HepG2 (cell line): ENCODE measurements at regions not wholly inside any gene's neighbourhood (a gene's known extent, or its start where the extent isn't known, plus 50 kb on each side); places are given as distances from the start of the nearest gene placed in this dataset.

Experiments used
- ATAC-seq: fragments of 200-7000 bp; cut with Tn5 transposase; 3 replicates; pipeline ENCODE4 v1.9.1; 2020; ENCODE audit warnings: mild to moderate bottlenecking, moderate library complexity
- BruUV-seq: library from RNA; stranded (reverse); fragments of 400-500 nt; replicated peaks from 2 replicates; lab custom pipeline; 2021; lab: Mats Ljungman, UMichigan
- CTCF ChIA-PET: fragments of 300-600 bp; formaldehyde crosslinking; extraction: SDS; loops from one replicate; lab custom pipeline; 2021; ENCODE audit warnings: low total read pairs, inconsistent platforms, low intra/inter-chr PET ratio; lab: Yijun Ruan, JAX
- POLR2A ChIA-PET: fragments of 350-600 bp; sonication (Branson Sonifier 250); formaldehyde crosslinking; loops from one replicate; lab custom pipeline; 2020; ENCODE audit warnings: antibody characterized with exemption, inconsistent platforms; lab: Yijun Ruan, JAX
- DNase-seq: peaks from one replicate; pipeline ENCODE4 v3.0.0-alpha.2; 2015; ENCODE audit warnings: low spot score
- FAIRE-seq: peaks from 3 replicates; lab custom pipeline; 2011; peaks lifted over from hg19 to GRCh38; lab: Jason Lieb, UNC
- H2AFZ ChIP-seq: one replicate; pipeline ENCODE4 v1.6.1; 2011; ENCODE audit warnings: low read length, inconsistent platforms
- H3K27ac ChIP-seq: fragments of 300-600 bp; 3 replicates; pipeline ENCODE4 v1.8.0; 2011; ENCODE audit warnings: mixed run types, mild to moderate bottlenecking, mixed read lengths, low read length, inconsistent platforms; ENCODE audit not compliant: insufficient read depth; ENCODE audit errors: extremely low read length
- H3K27me3 ChIP-seq, 2 experiments: fragments of 200-600 bp in 1 of 2; 2 replicates in 1 of 2; 3 replicates in 1 of 2; pipeline versions ENCODE4 v1.6.0 to v1.8.0; 2011; ENCODE audit warnings: low read length in 2 of 2, mild to moderate bottlenecking in 2 of 2, moderate library complexity in 2 of 2, inconsistent platforms in 1 of 2; ENCODE audit not compliant: insufficient read depth in 2 of 2, control insufficient read depth in 1 of 2
- H3K36me3 ChIP-seq, 2 experiments: fragments of 200-600 bp in 1 of 2; replicated peaks in 1 of 2; 2 replicates in 1 of 2; 3 replicates in 1 of 2; pipeline versions ENCODE4 v1.5.1 to v1.8.0; 2011; ENCODE audit warnings: low read length in 2 of 2, inconsistent platforms in 1 of 2; ENCODE audit not compliant: insufficient read depth in 2 of 2, control insufficient read depth in 1 of 2
- H3K4me1 ChIP-seq: 2 replicates; pipeline ENCODE4 v1.5.1; 2012; ENCODE audit warnings: low read length, inconsistent platforms; ENCODE audit not compliant: insufficient read depth
- H3K4me2 ChIP-seq: 2 replicates; pipeline ENCODE4 v1.6.0; 2011; ENCODE audit warnings: low read depth, low read length, inconsistent platforms
- H3K4me3 ChIP-seq, 3 experiments: fragments of 200-600 bp in 1 of 3; sonication (generic), shearing (Covaris generic) in 1 of 3; replicated peaks in 1 of 3; 2 replicates each; pipeline ENCODE4 v1.5.1; 2011 to 2016; ENCODE audit warnings: low read length in 3 of 3, inconsistent platforms in 2 of 3, low read depth in 2 of 3, mild to moderate bottlenecking in 2 of 3, control low read depth in 1 of 3, mixed read lengths in 1 of 3; ENCODE audit not compliant: insufficient read depth in 1 of 3
- H3K79me2 ChIP-seq: one replicate; pipeline ENCODE4 v1.6.1; 2011; ENCODE audit warnings: low read length, inconsistent platforms; ENCODE audit not compliant: insufficient read depth
- H3K9ac ChIP-seq: 2 replicates; pipeline ENCODE4 v1.6.0; 2011; ENCODE audit warnings: mild to moderate bottlenecking, low read depth, low read length, inconsistent platforms; ENCODE audit not compliant: insufficient read depth
- H3K9me3 ChIP-seq: 2 replicates; pipeline ENCODE4 v1.5.1; 2012; ENCODE audit warnings: mild to moderate bottlenecking, low read length
- H4K20me1 ChIP-seq: 2 replicates; pipeline ENCODE4 v1.6.0; 2011; ENCODE audit warnings: inconsistent platforms, mild to moderate bottlenecking, low read length, moderate library complexity; ENCODE audit not compliant: insufficient read depth
- ATF1 ChIP-seq: IDR thresholded peaks from 2 replicates; pipeline ENCODE4 v1.6.1; 2016; ENCODE audit warnings: mild to moderate bottlenecking, control low read depth
- ETV5 ChIP-seq: IDR thresholded peaks from 2 replicates; pipeline ENCODE4 v1.6.1; 2018; ENCODE audit warnings: missing biosample characterization, missing genetic modification reagents, inconsistent platforms, borderline replicate concordance
- HNF4A ChIP-seq: sonication (generic); formaldehyde crosslinking; IDR thresholded peaks from 2 replicates; pipeline ENCODE4 v1.4.0; 2020; ENCODE audit warnings: missing genetic modification reagents
- HOXA9 ChIP-seq: sonication (generic); formaldehyde crosslinking; IDR thresholded peaks from 2 replicates; pipeline ENCODE4 v1.8.1; 2022; ENCODE audit warnings: missing genetic modification reagents, mild to moderate bottlenecking, moderate library complexity, borderline replicate concordance
- MAFF ChIP-seq: IDR thresholded peaks from 2 replicates; pipeline ENCODE4 v1.6.1; 2011; ENCODE audit warnings: low read depth, low read length, improper control_type of control experiment
- MAFK ChIP-seq, 2 experiments: IDR thresholded peaks in 1 of 2; conservative IDR thresholded peaks in 1 of 2; 2 replicates each; pipeline ENCODE4 v1.6.1; 2011; ENCODE audit warnings: improper control_type of control experiment in 2 of 2, low read length in 2 of 2
- NFATC3 ChIP-seq: sonication (generic); formaldehyde crosslinking; IDR thresholded peaks from 2 replicates; pipeline ENCODE4 v1.5.1; 2020; ENCODE audit warnings: mild to moderate bottlenecking, missing genetic modification reagents
- NFE2L2 ChIP-seq: fragments of 150-350 bp; IDR thresholded peaks from 2 replicates; pipeline ENCODE4 v1.6.1; 2014; ENCODE audit warnings: low read length
- SYNCRIP ChIP-seq: fragments of 200-400 bp; formaldehyde crosslinking; IDR thresholded peaks from 2 replicates; pipeline ENCODE4 v1.6.1; 2018; ENCODE audit warnings: mild to moderate bottlenecking, low read depth, low read length; ENCODE audit not compliant: insufficient read depth
- ZMAT3 ChIP-seq: sonication (generic); formaldehyde crosslinking; conservative IDR thresholded peaks from 2 replicates; pipeline ENCODE4 v1.7.0; 2021; ENCODE audit warnings: missing genetic modification reagents
- ZNF790 ChIP-seq: sonication (generic); formaldehyde crosslinking; IDR thresholded peaks from 2 replicates; pipeline ENCODE4 v1.8.0; 2022; ENCODE audit warnings: missing genetic modification reagents, mild to moderate bottlenecking, borderline replicate concordance
- WGBS: methylation state at CpG from one replicate; pipeline ENCODE4 v1.1.6; 2017; ENCODE audit warnings: low lambda C conversion rate; 5-methylcytosine and 5-hydroxymethylcytosine counted together
- in situ Hi-C: cut with HindIII; loops from 2 replicates; pipeline ENCODE4 v1.10.0; 2017; ENCODE audit warnings: low pct_unique_long_range_greater_than_20kb; ENCODE audit not compliant: extremely low pct_ligation_motif_present
- intact Hi-C: fragments of 100-400 bp; cut with micrococcal nuclease; formaldehyde crosslinking; loops from one replicate; pipeline ENCODE4 v1.10.0; 2022; ENCODE audit not compliant: unreplicated experiment
- TF ChIP-seq, protein P1 (sequence below): IDR thresholded peaks from 2 replicates; pipeline ENCODE4 v1.6.1; 2016
- TF ChIP-seq, protein P2 (sequence below): sonication (generic); formaldehyde crosslinking; IDR thresholded peaks from 2 replicates; pipeline ENCODE4 v1.4.0; 2020; ENCODE audit warnings: missing genetic modification reagents

DNA sequence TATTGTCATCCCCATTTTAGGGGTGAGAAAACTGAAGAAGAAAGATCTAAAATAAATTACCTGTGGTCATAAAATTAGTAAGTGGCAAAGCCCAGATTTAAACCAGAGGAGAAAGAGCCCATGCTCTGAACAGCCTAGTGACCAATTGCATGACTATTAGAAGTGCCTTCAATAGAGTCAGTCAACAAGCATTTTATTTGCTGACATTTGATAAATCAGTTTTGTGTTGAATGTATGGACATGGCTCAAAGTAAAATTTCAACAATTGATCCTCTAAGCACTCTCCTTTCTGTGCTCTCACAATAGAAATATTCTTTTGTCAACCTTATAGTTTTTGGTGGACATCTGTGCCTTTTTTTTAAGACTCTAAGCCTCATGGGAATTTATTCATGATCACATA is 572.9 kb upstream of the SOX9 start:
- TF ChIP-seq ZMAT3 (CRISPR knock-in tag) (no peak), MAFK (conservative IDR thresholded peaks at IDR 0.05 in 1 of 2, IDR thresholded peaks at IDR 0.05 in 1 of 2; ENCODE audit: low read length in 2 of 2) (peak; percentile 69 to 73), MAFF (peak; percentile 66), ATF1 (no peak)
- ChIA-PET POLR2A (no interaction called here), CTCF (no interaction called here)
- BruUV-seq: no TSS peak
- Histone ChIP-seq H3K4me2 (no peak overlapping the region), H3K4me3 (no peak overlapping the region), H3K36me3 (no peaks in the 10 kb centered on the region), H3K9ac (no peak overlapping the region), H4K20me1 (no peaks in the 10 kb centered on the region), H2AFZ (no peak overlapping the region), H3K9me3 (no peaks in the 10 kb centered on the region), H3K4me1 (no peaks in the 10 kb centered on the region), H3K79me2 (no peaks in the 10 kb centered on the region), H3K27ac (no peak overlapping the region), H3K27me3 (no peaks in the 10 kb centered on the region)
- intact Hi-C loops (no loop called here), in situ Hi-C loops (no loop called here)
- no peak for FAIRE-seq
- DNase-seq: no peak
- no peak for ATAC-seq

DNA sequence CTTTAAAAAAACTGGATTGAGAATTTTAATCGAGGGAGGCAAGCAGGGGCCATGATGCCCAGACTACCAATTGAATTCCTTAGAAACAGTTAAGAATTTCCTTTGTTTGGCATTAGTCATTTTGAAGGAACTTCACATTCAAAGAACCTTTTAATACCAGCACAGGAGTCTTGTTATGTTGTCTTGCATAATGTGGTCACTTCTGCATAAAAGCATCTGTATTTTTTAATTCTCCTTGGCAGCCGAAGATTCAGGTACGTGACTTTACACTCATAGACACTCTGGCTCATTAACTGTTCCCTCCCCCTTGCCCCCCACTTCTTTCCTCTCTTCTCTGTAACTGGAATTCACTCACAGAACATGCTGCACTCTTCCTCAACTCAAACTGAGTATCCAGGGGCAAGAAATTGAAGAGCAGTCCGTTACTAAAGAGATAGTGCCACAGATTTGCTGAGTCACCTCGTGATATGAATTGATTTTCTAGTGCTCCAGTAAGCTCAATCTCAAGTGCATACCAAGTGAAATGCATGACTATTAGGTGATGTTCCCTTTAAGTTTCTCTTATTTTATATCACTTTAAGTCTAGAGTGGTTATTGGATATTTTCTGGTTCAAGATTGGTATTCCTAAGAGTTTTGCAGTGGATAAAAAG is 572.2 kb upstream of the SOX9 start:
- FAIRE-seq (no peak), DNase-seq (no peak), ATAC-seq (no peak)
- Histone ChIP-seq H3K27me3 (no peaks in the 10 kb centered on the region), H3K9ac (no peak overlapping the region), H3K27ac (no peak overlapping the region), H3K4me1 (no peaks in the 10 kb centered on the region), H2AFZ (no peak overlapping the region), H4K20me1 (no peaks in the 10 kb centered on the region), H3K4me3 (no peak overlapping the region), H3K79me2 (no peaks in the 10 kb centered on the region), H3K4me2 (no peak overlapping the region), H3K36me3 (no peaks in the 10 kb centered on the region), H3K9me3 (no peaks in the 10 kb centered on the region)
- in situ Hi-C loops (no loop called here), intact Hi-C loops (no loop called here)
- ChIA-PET POLR2A (no interaction called here), CTCF (no interaction called here)
- BruUV-seq: no TSS peak
- WGBS: 2% methylated on average over 5 of the region's 5 CpGs
- TF ChIP-seq ETV5 (CRISPR knock-in tag): no peak
- peak; percentile 42 to 47; a peak in 3 of 4 replicates for TF ChIP-seq MAFK (conservative IDR thresholded peaks at IDR 0.05 in 1 of 2, IDR thresholded peaks at IDR 0.05 in 1 of 2; ENCODE audit: low read length in 2 of 2)
- TF ChIP-seq MAFF: peak; percentile 28; the same call in 1 of the 2 replicates
- no peak for TF ChIP-seq ZNF790 (CRISPR knock-in tag)
- peak; percentile 89 for TF ChIP-seq NFE2L2
- no peak for TF ChIP-seq HOXA9 (CRISPR knock-in tag)
- TF ChIP-seq, protein P1, sequence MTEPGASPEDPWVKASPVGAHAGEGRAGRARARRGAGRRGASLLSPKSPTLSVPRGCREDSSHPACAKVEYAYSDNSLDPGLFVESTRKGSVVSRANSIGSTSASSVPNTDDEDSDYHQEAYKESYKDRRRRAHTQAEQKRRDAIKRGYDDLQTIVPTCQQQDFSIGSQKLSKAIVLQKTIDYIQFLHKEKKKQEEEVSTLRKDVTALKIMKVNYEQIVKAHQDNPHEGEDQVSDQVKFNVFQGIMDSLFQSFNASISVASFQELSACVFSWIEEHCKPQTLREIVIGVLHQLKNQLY (CRISPR knock-in tag): no peak
- no peak for TF ChIP-seq NFATC3
- no peak for TF ChIP-seq SYNCRIP
- TF ChIP-seq, protein P2, sequence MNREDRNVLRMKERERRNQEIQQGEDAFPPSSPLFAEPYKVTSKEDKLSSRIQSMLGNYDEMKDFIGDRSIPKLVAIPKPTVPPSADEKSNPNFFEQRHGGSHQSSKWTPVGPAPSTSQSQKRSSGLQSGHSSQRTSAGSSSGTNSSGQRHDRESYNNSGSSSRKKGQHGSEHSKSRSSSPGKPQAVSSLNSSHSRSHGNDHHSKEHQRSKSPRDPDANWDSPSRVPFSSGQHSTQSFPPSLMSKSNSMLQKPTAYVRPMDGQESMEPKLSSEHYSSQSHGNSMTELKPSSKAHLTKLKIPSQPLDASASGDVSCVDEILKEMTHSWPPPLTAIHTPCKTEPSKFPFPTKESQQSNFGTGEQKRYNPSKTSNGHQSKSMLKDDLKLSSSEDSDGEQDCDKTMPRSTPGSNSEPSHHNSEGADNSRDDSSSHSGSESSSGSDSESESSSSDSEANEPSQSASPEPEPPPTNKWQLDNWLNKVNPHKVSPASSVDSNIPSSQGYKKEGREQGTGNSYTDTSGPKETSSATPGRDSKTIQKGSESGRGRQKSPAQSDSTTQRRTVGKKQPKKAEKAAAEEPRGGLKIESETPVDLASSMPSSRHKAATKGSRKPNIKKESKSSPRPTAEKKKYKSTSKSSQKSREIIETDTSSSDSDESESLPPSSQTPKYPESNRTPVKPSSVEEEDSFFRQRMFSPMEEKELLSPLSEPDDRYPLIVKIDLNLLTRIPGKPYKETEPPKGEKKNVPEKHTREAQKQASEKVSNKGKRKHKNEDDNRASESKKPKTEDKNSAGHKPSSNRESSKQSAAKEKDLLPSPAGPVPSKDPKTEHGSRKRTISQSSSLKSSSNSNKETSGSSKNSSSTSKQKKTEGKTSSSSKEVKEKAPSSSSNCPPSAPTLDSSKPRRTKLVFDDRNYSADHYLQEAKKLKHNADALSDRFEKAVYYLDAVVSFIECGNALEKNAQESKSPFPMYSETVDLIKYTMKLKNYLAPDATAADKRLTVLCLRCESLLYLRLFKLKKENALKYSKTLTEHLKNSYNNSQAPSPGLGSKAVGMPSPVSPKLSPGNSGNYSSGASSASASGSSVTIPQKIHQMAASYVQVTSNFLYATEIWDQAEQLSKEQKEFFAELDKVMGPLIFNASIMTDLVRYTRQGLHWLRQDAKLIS (CRISPR knock-in tag): no peak
- TF ChIP-seq HNF4A (CRISPR knock-in tag): no peak
